ENCODE measurements at regions not wholly inside any gene's neighbourhood (a gene's known extent, or its start where the extent isn't known, plus 50 kb on each side); places are given as distances from the start of the nearest gene placed in this dataset.

DNA sequence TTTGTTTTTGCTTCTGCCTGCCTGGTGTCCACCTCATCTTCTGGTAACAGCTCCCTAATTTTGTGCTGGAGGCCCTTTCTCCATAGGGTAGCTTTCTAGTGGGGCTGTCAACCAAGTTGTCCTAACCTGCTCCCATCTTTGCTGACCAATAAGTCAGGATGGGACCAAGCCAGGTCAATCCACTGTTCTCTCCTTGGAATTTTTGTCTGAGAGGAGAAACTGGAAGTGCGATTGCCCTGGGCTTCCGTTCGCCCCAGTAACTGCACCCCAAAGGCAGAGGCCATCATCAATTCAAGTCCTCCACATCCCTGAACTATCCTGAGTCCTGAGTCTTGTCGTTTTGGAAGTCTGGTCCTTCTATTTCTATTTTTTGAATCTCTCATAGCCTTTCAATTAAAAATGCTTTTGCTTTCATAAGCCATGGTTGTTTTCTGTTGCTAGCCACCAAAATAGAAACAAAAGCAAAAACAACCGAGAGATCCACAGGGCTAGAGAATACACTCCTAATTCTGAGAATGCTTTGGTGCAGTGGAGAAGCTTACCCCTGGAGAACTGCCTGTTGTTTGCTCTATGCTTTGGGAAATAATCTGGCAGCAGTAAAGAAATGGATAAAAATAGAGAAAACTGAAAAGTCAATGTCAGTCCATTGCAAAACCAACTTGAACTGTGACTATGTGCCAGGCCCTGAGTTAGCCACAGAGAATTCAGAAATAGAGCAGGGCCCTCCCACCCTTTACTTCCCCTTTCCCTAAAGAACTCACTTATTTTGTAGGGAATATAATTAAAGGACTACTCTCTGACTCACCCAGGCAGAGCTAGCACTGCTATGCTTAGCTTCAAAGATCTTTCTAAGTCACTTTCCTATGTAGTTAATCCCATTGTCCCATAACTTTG, 368.1 kb downstream of the CXCL12 start:
- H3K4me3 ChIP-seq (ENCODE audit: control insufficient read depth in 2 of 3, extremely low read depth in 1 of 3, insufficient read depth in 2 of 3, low read depth in 1 of 3, low read length in 3 of 3) = no peak overlapping the region

DNA sequence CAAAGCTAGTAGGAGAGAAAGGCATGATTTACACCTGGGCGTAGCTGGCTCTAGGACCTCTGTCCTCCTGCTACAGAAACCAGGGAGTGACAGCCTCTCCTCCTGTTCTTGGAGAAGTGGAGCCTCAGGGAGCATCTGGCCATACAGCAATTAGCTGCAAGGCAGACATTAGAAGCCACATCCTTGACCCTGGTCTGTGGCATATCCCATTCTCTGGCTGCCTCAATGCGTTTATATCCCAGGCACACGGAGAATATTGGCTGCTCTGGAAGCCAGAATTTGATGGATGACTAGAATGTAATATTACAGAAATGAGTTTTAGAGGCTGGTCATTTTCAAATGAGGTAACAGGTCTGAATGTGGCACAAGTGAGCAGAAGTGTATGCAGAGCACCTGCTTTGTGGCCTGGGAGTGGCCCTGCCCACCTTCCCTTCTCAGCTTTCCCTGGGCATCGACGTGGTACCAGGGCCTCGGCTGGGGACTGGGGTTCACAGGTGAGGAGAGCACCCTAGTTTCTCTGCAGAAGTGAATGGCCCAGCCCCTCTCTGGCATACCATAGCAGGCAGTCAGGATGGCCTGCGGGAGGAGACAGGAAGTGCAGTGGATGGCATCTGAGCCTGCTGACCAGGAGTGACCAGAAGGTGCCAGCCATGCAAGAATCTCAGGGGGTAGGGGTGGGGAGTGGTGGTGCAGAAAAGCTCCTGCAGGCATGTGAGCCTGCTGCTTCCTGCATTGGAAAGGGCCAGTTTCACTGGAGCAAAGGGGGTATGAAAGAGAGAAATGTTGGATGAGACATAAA, 367.2 kb upstream of the ZNF32 start:
- TF ChIP-seq EZH2 (IDR thresholded peaks at IDR 0.05; ENCODE audit: low read length) = no peak
- TF ChIP-seq, protein P1, sequence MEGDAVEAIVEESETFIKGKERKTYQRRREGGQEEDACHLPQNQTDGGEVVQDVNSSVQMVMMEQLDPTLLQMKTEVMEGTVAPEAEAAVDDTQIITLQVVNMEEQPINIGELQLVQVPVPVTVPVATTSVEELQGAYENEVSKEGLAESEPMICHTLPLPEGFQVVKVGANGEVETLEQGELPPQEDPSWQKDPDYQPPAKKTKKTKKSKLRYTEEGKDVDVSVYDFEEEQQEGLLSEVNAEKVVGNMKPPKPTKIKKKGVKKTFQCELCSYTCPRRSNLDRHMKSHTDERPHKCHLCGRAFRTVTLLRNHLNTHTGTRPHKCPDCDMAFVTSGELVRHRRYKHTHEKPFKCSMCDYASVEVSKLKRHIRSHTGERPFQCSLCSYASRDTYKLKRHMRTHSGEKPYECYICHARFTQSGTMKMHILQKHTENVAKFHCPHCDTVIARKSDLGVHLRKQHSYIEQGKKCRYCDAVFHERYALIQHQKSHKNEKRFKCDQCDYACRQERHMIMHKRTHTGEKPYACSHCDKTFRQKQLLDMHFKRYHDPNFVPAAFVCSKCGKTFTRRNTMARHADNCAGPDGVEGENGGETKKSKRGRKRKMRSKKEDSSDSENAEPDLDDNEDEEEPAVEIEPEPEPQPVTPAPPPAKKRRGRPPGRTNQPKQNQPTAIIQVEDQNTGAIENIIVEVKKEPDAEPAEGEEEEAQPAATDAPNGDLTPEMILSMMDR (optimal IDR thresholded peaks at IDR 0.05 in 1 of 3, IDR thresholded peaks at IDR 0.05 in 1 of 3, conservative IDR thresholded peaks at IDR 0.05 in 1 of 3; ENCODE audit: extremely low read depth in 1 of 3, insufficient read depth in 2 of 3, low read length in 3 of 3) = no peak
- Histone ChIP-seq H3K9me1 (ENCODE audit: control insufficient read depth, extremely low read depth, insufficient read depth, low read length) (no peaks in the 10 kb centered on the region), H3K9ac (ENCODE audit: control insufficient read depth, extremely low read depth, insufficient read depth, low read length) (no peak overlapping the region), H3K27me3 (ENCODE audit: control insufficient read depth, extremely low read depth, insufficient read depth, low read length) (no peaks in the 10 kb centered on the region), H3K4me2 (ENCODE audit: control insufficient read depth, extremely low read depth, insufficient read depth, low read depth, low read length) (no peak overlapping the region), H2AFZ (ENCODE audit: control insufficient read depth, low read length) (no peak overlapping the region), H3K9me3 (ENCODE audit: control insufficient read depth, low read depth, low read length) (no peaks in the 10 kb centered on the region), H3K27ac (ENCODE audit: control insufficient read depth, insufficient read depth, low read length) (no peak overlapping the region), H3K4me1 (ENCODE audit: control insufficient read depth, extremely low read depth, insufficient read depth, low read length) (peaks cover 10% of the 10 kb centered on the region), H3K36me3 (ENCODE audit: control insufficient read depth in 2 of 2, extremely low read depth in 1 of 2, insufficient read depth in 2 of 2, low read length in 2 of 2) (no peaks in the 10 kb centered on the region), H4K20me1 (ENCODE audit: control insufficient read depth, extremely low read depth, insufficient read depth, low read length) (no peaks in the 10 kb centered on the region), H3K4me3 (ENCODE audit: control insufficient read depth in 2 of 3, extremely low read depth in 1 of 3, insufficient read depth in 2 of 3, low read depth in 1 of 3, low read length in 3 of 3) (no peak overlapping the region), H3K79me2 (ENCODE audit: control insufficient read depth, insufficient read depth, low read length) (no peaks in the 10 kb centered on the region)
- dilution Hi-C loops (cut with MboI; ENCODE audit: extremely low pct_ligation_motif_present, low sequenced_read_pairs) = no loop called here
- DNase-seq (ENCODE audit: low read depth, low spot score) (no peak), FAIRE-seq (no peak)

More for the DNA sequence above, 368.1 kb downstream of the CXCL12 start:
- H3K79me2 ChIP-seq (ENCODE audit: control insufficient read depth, insufficient read depth, low read length) = no peaks in the 10 kb centered on the region
- FAIRE-seq (peak; percentile 13), DNase-seq (ENCODE audit: low read depth, low spot score) (no peak)
- no peak for TF ChIP-seq EZH2 (IDR thresholded peaks at IDR 0.05; ENCODE audit: low read length)
- TF ChIP-seq, protein P1 (optimal IDR thresholded peaks at IDR 0.05 in 1 of 3, IDR thresholded peaks at IDR 0.05 in 1 of 3, conservative IDR thresholded peaks at IDR 0.05 in 1 of 3; ENCODE audit: extremely low read depth in 1 of 3, insufficient read depth in 2 of 3, low read length in 3 of 3) = no peak
- peak overlapping the region; percentile 58 for H2AFZ ChIP-seq (ENCODE audit: control insufficient read depth, low read length)
- H3K27ac ChIP-seq (ENCODE audit: control insufficient read depth, insufficient read depth, low read length) = no peak overlapping the region
- H3K4me2 ChIP-seq (ENCODE audit: control insufficient read depth, extremely low read depth, insufficient read depth, low read depth, low read length) = no peak overlapping the region
- peaks cover 2% of the 10 kb centered on the region for H3K4me1 ChIP-seq (ENCODE audit: control insufficient read depth, extremely low read depth, insufficient read depth, low read length)
- no peak overlapping the region for H3K9ac ChIP-seq (ENCODE audit: control insufficient read depth, extremely low read depth, insufficient read depth, low read length)
- H3K9me1 ChIP-seq (ENCODE audit: control insufficient read depth, extremely low read depth, insufficient read depth, low read length) = no peaks in the 10 kb centered on the region
- no peaks in the 10 kb centered on the region for H3K9me3 ChIP-seq (ENCODE audit: control insufficient read depth, low read depth, low read length)
- H3K27me3 ChIP-seq (ENCODE audit: control insufficient read depth, extremely low read depth, insufficient read depth, low read length) = no peaks in the 10 kb centered on the region
- dilution Hi-C loops (cut with MboI; ENCODE audit: extremely low pct_ligation_motif_present, low sequenced_read_pairs) = no loop called here
- H3K36me3 ChIP-seq (ENCODE audit: control insufficient read depth in 2 of 2, extremely low read depth in 1 of 2, insufficient read depth in 2 of 2, low read length in 2 of 2) = no peaks in the 10 kb centered on the region
- H4K20me1 ChIP-seq (ENCODE audit: control insufficient read depth, extremely low read depth, insufficient read depth, low read length) = no peaks in the 10 kb centered on the region
